ENCODE measurements at regions not wholly inside any gene's neighbourhood (a gene's known extent, or its start where the extent isn't known, plus 50 kb on each side); places are given as distances from the start of the nearest gene placed in this dataset.

DNA sequence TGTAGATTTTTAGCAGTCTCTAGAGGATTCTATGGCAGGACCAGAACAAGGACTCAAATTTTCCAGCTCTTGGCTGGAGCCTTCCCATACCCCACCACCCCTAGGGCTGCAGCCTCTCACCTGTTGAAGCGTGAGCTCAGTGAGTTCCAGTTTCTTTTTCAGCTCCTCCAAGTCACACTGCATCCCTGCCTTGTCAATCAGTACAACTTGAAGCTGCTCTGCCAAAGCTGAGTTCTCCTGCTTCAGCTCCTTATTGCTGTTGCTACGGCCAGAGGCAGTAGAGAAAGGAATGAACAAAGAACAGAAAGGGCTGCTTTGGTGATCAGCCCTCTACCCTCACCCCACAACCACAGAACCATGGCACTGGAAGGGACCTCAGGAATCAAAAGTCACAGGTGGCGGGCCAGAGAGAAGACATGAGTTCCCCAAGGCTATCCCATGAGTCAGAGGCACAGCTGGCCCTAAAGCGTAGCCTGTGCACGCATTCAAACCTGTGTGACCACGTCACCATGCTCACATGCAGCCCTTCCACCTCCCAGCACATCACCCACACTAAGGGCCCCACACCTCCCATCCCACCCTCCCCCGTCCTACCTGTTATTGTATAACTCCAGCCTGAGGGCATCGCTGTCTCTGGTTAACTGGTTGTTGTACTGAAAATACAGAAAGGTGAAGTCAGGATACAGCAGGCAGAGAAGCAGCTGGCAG is 83.3 kb upstream of the C2CD4B start:
- Histone ChIP-seq H3K27me3 (no peaks in the 10 kb centered on the region), H3K36me3 (no peaks in the 10 kb centered on the region), H3K9me3 (no peaks in the 10 kb centered on the region), H3K27ac (no peak overlapping the region), H3K4me3 (no peak overlapping the region), H3K4me1 (no peaks in the 10 kb centered on the region)
- intact Hi-C loops (cut with DNase I): no loop called here
- 92% methylated on average over 7 of the region's 8 CpGs for WGBS (ENCODE audit: insufficient coverage, low coverage, low lambda C conversion rate, missing lambda C conversion rate)
- DNase-seq (no peak), ATAC-seq (no peak)
- TF ChIP-seq, protein P1, sequence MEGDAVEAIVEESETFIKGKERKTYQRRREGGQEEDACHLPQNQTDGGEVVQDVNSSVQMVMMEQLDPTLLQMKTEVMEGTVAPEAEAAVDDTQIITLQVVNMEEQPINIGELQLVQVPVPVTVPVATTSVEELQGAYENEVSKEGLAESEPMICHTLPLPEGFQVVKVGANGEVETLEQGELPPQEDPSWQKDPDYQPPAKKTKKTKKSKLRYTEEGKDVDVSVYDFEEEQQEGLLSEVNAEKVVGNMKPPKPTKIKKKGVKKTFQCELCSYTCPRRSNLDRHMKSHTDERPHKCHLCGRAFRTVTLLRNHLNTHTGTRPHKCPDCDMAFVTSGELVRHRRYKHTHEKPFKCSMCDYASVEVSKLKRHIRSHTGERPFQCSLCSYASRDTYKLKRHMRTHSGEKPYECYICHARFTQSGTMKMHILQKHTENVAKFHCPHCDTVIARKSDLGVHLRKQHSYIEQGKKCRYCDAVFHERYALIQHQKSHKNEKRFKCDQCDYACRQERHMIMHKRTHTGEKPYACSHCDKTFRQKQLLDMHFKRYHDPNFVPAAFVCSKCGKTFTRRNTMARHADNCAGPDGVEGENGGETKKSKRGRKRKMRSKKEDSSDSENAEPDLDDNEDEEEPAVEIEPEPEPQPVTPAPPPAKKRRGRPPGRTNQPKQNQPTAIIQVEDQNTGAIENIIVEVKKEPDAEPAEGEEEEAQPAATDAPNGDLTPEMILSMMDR (IDR thresholded peaks at IDR 0.05): no peak

- intact Hi-C loops (cut with DNase I): no loop called here
- Histone ChIP-seq H3K27me3 (no peaks in the 10 kb centered on the region), H3K27ac (no peak overlapping the region), H3K4me3 (no peak overlapping the region), H3K4me1 (no peaks in the 10 kb centered on the region), H3K36me3 (no peaks in the 10 kb centered on the region), H3K9me3 (no peaks in the 10 kb centered on the region)
- DNase-seq (no peak), ATAC-seq (no peak)
- 82% methylated on average over 4 of the region's 4 CpGs for WGBS (ENCODE audit: insufficient coverage, low coverage, low lambda C conversion rate, missing lambda C conversion rate)
- TF ChIP-seq, protein P1 (IDR thresholded peaks at IDR 0.05): no peak
- TF ChIP-seq POLR2A (IDR thresholded peaks at IDR 0.05): no peak
Measured at GRCh38 chr15:62249501-62249900, 84.4 kb upstream of the C2CD4B start.

- Histone ChIP-seq H3K4me3 (no peak overlapping the region), H3K27ac (no peak overlapping the region), H3K4me1 (no peaks in the 10 kb centered on the region), H3K27me3 (no peaks in the 10 kb centered on the region), H3K36me3 (no peaks in the 10 kb centered on the region), H3K9me3 (no peaks in the 10 kb centered on the region)
- 89% methylated on average over 5 of the region's 8 CpGs for WGBS (ENCODE audit: insufficient coverage, low coverage, low lambda C conversion rate, missing lambda C conversion rate)
- intact Hi-C loops (cut with DNase I): no loop called here
- TF ChIP-seq POLR2A (IDR thresholded peaks at IDR 0.05): no peak
- TF ChIP-seq, protein P1 (IDR thresholded peaks at IDR 0.05): no peak
- no peak for DNase-seq
- no peak for ATAC-seq
Measured at GRCh38 chr15:62250186-62250585, 85.1 kb upstream of the C2CD4B start.

GRCh38 chr15:62250978-62251377 is 85.9 kb upstream of the C2CD4B start:
- Histone ChIP-seq H3K36me3 (no peaks in the 10 kb centered on the region), H3K9me3 (no peaks in the 10 kb centered on the region), H3K4me1 (no peaks in the 10 kb centered on the region), H3K27ac (no peak overlapping the region), H3K4me3 (no peak overlapping the region), H3K27me3 (no peaks in the 10 kb centered on the region)
- ATAC-seq: no peak
- DNase-seq: no peak
- intact Hi-C loops (cut with DNase I): no loop called here
- 40% methylated on average over 3 of the region's 6 CpGs for WGBS (ENCODE audit: insufficient coverage, low coverage, low lambda C conversion rate, missing lambda C conversion rate)
- no peak for TF ChIP-seq POLR2A (IDR thresholded peaks at IDR 0.05)
- TF ChIP-seq, protein P1 (IDR thresholded peaks at IDR 0.05): no peak

GRCh38 chr15:62253294-62253693 is 88.2 kb upstream of the C2CD4B start:
- intact Hi-C loops (cut with DNase I): no loop called here
- Histone ChIP-seq H3K4me3 (no peak overlapping the region), H3K36me3 (no peaks in the 10 kb centered on the region), H3K9me3 (no peaks in the 10 kb centered on the region), H3K27ac (no peak overlapping the region), H3K27me3 (no peaks in the 10 kb centered on the region), H3K4me1 (no peaks in the 10 kb centered on the region)
- no peak for TF ChIP-seq POLR2A (IDR thresholded peaks at IDR 0.05)
- TF ChIP-seq, protein P1 (IDR thresholded peaks at IDR 0.05): no peak
- ATAC-seq (no peak), DNase-seq (no peak)
- 75% methylated on average over 2 of the region's 5 CpGs for WGBS (ENCODE audit: insufficient coverage, low coverage, low lambda C conversion rate, missing lambda C conversion rate)
